ENCODE measurements at regions not wholly inside any gene's neighbourhood (a gene's known extent, or its start where the extent isn't known, plus 50 kb on each side); places are given as distances from the start of the nearest gene placed in this dataset.

DNA sequence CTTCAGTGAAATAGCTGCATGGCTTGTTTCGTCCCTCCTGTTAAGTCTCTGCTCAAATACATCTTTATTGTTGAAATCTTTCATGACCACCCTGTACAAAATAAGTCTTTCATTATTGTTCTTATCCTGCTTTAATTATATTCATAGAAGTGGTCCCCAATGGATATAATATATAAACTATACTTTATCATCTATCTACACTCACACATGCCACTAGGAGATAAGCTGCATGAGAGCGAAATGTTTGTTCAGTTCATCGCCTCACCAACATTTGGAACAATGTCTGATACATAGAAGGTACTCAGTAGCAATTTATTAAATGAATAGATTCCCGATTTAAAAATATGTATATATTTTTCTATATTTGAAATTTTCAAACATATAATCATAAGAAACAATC is 254.0 kb upstream of the ATXN7L3B start:
- TF ChIP-seq, protein P1, sequence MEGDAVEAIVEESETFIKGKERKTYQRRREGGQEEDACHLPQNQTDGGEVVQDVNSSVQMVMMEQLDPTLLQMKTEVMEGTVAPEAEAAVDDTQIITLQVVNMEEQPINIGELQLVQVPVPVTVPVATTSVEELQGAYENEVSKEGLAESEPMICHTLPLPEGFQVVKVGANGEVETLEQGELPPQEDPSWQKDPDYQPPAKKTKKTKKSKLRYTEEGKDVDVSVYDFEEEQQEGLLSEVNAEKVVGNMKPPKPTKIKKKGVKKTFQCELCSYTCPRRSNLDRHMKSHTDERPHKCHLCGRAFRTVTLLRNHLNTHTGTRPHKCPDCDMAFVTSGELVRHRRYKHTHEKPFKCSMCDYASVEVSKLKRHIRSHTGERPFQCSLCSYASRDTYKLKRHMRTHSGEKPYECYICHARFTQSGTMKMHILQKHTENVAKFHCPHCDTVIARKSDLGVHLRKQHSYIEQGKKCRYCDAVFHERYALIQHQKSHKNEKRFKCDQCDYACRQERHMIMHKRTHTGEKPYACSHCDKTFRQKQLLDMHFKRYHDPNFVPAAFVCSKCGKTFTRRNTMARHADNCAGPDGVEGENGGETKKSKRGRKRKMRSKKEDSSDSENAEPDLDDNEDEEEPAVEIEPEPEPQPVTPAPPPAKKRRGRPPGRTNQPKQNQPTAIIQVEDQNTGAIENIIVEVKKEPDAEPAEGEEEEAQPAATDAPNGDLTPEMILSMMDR (conservative IDR thresholded peaks at IDR 0.05 in 1 of 2, IDR thresholded peaks at IDR 0.05 in 1 of 2; ENCODE audit: extremely low read depth in 1 of 2, insufficient read depth in 1 of 2, low read depth in 1 of 2, low read length in 2 of 2), result no peak
- no peak for TF ChIP-seq EZH2 (IDR thresholded peaks at IDR 0.05; ENCODE audit: borderline replicate concordance, low read length)
